Left hindlimb (tissue), 1 donor: ENCODE measurements at regions not wholly inside any gene's neighbourhood (a gene's known extent, or its start where the extent isn't known, plus 50 kb on each side); places are given as distances from the start of the nearest gene placed in this dataset.
"Not testable (repeated sequence)": the region's sequence is repeated elsewhere in the genome, so short reads cannot be mapped to it uniquely, and the experiment has no call there.

Experiments used
- DNase-seq: peaks from one replicate; pipeline ENCODE4 v3.0.0-alpha.2; 2018

DNA sequence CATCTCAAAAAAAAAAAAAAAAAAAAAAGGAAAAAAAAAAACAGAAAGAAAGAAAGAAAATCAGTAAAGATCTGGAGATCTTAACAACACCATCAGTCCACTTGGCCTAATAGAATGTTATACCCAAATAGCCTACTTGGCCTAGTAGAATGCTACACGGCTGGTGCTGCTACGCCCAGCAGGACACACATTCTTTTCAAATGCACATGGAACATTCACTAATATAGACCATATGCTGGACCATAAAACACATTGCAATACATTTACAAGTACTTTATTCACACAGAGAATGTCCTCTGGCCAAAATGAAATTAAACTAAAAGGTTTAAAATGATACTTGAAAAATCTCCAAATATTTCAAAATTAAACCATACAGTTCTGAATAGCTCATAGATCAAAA lies 80.0 kb upstream of the TNFAIP3 start:
- DNase-seq: no peak

DNA sequence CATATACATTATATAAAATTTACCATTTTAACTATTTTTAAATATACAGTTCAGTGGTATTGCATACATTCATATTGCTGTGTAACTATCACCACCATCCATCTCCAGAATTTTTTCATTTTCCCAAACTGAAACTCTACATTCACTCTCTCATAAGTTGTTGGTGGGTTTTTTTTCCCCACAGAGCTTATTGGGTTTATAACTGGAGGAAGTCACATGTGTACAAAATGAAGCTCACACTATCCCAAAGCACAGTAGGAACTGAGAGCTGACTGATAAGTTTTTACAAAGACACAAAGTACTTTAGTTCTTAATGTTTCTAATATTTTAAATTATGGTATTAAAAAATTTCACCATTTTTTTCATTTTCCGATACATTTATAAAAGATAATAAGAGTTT lies 78.8 kb upstream of the TNFAIP3 start:
- no peak for DNase-seq

DNA sequence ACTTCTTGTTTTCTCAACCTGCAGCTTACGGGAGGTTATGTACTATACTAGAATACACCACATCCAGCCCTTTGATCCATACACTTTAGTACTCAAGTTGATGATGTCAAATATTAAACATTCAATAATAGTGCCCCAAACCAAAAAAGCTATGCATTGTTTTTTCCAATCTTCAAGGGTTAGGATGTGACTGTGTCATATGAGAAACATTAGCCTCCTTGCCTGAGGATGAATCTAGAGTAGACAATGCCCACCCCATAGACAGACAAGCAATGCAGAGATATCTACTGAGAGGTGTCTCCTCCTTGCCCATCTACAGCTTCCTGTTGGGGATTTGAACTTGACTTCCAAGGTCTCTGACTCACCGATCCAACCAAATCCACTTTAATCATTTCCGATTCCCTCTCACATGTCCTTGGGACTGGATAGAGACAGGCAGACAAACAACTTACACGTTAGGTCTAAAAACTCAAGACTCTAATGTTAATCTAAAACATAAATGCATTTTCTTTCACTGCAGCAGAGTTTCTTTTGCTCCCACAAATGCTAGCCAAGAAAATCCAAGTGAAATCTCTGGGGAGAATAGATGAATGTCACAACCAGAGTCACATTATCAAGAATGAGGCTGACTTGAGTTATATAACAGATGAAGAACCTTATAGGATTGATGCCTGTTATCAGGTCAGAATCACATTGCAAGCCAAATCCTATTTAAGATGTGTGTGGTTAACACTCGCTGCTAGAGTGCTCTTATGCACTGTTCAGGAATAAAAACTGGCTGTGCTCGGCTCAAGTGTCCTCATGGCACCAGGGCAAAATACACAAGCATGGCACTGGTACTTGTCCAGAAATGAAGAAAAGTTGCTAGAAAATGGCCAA lies 75.5 kb upstream of the TNFAIP3 start:
- DNase-seq: no peak

DNA sequence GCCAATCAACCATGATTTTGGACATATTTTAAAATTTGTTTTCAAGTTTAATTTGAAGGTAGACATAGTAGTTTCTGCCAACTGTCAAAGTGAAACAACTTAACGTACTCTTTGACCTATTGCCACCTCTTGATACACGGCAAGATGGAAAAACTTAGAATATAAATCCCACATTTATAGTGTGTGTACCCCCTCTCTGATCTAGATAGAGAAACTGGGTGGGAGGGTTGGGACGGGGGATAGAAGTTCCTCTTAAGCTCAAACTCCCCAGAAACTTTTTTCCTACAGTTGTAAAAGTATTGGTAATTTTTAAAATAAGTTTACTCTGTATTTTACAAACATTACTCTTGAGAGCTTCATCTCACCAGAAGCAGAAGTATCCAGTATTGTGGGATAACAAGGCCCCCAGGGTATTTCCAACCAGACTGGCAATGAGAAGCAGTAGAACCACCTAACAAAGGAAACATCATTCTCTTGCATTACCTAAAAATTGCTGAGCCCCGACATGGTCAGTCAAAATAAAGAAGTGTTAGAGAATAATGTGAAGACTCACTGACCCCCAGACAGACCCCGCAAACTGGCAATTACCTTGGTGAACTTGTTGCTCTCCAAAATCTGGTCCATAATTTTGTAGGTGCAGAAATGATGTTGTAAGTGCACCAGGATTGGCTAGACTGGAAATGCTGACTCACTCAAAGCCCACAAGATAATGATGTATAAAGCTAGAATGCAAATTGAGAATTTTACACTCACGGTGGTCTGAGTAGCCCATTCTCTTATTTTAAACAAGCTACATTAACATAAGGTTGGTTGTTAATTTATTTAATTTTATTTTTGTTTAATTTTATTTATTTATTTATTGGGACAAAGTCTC lies 74.7 kb upstream of the TNFAIP3 start:
- no peak for DNase-seq

DNA sequence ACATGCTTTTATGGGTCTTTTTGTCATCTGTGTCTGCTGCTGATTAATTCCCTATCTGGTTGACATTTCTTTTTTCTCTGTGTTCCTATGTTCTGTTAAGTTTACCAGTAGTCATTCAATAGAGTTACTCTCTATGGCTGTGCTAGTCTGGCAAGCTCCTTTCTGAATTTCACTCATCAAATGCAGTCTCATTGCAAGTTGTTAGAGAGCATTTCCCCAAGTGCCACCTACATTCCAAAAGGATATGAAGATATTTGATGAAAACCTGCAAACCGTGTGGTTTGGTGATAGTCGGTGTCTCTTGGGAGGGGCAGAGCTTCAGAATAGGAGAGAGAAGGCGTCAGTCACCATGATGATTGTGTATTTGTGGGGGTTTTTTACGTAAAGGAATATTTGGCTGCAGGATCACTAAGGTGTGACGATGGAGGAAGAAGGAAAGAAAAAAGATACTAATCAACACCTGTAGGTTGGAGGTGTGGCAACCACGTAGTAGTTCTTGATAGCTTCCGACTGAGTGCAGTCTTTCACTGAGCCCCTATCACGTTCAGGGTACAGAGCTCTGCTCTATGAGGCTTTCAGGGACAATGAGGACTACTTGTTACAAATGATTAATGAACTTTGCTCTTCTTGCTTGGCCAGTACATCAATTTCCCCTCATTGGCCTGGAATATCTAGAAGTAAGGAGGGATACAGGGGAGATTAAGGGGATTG lies 73.1 kb upstream of the TNFAIP3 start:
- DNase-seq: no peak

DNA sequence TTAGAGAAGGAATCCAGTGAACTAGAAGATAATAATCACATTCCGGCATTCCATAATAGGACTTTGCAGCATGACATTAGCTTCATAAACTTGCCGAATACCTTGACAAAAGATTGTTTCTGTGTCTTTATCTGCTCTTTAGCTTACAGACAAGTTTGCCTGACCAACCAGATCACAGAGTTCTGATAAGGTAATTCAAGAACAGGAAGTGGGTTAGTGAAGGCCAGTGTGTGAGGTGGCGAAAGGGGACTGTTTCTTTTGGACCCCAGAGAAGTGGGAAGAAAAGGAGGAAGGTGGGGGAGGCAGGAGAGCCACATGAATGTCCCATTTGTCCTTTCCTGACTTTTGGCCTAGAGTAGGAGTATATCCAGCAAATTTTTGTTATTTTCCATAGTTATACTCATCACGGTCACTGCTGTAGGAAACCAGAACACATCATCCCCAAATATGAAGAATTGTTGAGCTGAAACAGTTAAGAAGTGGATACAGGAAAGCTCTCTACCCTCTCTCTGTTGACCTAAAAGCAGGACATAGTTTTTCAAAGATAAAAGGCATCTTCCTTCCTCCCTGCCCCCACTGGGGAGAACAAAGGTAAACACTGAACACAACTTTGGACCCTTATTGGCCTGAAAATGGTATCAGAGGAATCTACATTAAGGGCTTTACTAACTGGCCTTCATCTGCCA lies 72.4 kb upstream of the TNFAIP3 start:
- no peak for DNase-seq

DNA sequence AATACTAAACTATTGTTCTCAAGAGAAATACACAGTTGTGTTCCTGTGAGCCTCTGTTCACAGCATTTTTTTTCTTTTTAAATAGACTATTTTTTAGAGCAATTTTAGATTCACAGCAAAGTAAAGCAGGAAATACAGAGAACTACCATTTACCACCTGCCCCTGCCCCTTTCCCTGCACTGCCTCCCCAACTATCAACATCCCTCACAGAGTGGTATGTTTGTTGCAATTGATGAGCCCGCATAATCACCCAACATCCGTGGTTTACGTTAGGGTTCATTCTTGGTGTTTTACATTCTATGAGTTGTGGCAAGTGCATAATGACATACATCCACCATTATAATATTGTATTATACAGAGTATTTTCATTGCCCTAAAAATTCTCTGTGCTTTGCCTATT lies 71.6 kb upstream of the TNFAIP3 start:
- no peak for DNase-seq

DNA sequence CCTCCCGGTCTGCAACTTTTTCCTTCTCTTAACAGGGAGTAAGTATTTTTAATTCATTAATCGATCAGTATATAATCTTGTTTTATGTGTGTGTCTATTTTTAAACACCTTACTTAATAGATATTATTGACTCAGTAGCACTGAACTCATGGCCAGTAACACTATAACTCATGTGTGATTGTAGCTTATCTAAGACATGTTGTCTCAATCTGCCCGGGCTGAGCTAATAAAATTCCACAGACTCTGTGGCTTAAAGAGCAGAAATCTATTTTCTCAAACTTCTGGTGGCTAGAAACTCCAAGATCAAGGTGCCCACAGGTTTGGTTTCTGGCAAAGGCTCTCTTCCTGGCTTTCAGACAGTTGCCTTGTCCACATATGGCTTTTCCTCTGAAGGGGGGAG lies 68.8 kb upstream of the TNFAIP3 start:
- DNase-seq: no peak

DNA sequence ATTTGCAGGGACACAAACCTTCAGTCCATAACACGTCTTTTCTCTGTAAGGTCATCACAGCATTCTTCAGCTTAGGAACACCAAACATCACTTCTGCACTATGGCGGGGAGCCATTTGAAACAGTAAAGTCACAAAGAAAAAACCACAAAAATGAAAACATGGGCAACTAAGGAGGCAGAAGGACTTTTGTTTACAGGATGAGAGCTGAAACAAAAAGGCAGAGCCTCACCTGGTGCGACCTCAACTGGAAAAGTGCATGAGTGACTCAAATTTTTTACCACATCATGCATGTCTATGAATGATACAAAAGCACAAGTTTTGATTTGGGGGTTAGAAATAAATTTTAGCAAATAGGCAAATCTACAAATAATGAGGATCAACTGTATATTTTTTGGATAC lies 68.2 kb upstream of the TNFAIP3 start:
- DNase-seq: no peak

DNA sequence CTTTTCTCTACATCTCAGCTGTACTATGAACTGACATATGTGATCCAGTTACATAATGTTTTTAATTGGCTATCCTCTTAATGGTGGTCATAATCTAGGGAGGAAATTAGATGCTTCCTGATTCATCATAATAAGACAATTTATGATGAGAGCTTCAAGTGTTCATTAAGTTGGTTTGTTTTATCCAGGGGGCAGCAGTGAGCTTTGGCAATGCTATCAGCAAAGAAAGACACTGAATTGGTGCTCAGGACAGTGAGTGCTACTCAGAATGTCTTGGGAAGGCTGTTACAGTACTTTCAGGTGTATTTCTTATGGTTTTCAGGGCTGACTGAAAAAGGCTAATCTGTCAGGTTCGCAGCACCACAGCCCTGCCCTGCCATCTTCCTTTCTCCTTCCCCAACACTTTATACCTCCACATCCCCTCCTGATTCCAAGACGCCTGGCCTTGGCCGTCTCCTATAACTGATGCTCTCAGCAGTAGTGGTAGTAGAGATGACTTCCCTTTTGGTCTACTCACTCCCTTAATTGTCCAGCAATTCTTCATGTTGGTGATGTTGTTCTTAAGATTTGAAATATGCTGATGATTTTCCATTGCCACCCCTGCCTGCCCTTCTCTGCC lies 67.0 kb upstream of the TNFAIP3 start:
- no peak for DNase-seq

DNA sequence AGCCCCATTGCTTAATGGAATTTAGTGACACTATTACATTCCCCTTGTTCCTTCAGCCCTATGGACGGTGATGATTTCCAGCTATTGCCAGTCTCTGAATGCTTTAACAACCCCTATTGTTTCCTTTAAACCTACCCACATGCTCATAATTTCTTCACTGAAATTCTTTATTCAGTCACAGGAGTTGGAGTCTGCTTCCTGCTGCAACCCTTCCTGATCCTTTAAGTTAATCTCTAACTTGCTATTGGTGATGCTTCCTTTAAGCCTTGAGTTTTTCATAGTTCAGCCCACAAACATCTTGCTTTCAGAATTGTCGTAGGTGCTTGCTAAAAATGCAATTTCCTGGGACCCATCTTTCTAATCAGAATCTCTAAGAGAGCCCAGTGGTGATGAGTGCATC lies 66.3 kb upstream of the TNFAIP3 start:
- DNase-seq: no peak

DNA sequence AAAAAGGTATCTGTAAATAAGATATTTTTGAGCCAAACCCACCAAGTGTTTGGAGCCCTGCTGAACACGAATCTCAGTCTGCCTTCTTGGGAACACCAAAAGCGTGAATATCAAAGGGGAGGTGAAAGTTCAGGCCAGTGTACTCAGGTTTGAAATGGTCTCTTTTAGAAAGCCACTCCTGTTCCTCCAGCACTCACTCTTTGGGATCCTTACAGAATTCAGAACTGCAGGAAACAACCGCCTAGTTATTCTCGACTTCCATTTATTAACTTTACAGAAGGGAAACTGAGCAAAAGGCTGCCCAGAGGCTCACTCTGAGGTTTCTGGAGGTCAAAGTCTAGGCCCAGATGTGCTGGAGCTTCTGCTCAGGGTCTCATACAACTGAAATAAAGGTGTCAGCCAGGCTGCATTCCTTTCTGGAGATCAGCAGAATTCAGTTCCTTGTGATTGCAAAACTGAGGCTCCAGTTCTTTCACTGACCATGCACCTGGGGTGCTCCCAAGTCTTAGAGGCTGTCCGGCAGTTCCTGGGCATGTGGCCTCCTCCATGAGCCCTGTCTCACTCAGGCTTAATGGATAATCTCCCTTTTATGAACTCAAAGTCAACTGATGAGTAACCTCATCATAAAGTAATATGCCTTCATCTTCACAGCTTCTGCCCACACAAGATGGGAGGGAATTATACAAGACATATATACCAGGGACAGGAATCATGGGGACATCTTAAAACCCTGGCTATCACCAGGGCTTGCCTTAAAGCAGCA lies 65.5 kb upstream of the TNFAIP3 start:
- no peak for DNase-seq

DNA sequence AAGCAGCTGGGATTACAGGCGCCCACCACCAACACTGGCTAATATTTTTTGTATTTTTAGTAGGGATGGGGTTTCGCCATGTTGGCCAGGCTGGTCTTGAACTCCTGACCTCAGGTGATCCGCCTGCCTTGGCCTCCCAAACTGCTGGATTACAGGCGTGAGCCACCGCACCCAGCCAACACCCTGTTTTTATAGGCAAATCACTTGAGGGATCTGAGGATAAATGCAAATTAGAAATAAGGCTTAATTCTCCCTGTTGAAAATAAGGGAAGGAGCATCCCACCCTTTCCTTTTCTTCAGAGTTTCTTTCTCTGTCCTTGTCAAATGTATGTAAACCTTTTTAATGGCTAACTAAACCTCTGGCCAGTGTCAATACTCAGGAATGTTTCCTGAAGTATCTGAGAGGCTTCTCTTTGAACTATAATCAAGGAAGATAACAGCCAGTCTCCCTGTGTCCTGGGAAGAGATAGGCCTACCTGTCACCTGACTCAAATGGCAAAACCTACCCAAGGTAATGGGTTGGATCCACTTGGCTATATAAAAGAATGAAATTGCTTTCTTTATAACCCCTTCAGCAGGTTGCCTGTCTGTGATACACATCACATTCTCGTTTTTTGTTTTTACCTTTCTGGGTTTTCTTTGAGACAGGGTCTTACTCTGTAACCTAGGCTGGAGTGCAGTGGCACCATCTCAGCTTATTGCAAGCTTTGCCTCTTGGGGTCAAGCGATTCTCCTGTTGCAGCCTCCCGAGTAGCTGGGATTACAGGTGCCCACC lies 64.5 kb upstream of the TNFAIP3 start:
- no peak for DNase-seq

DNA sequence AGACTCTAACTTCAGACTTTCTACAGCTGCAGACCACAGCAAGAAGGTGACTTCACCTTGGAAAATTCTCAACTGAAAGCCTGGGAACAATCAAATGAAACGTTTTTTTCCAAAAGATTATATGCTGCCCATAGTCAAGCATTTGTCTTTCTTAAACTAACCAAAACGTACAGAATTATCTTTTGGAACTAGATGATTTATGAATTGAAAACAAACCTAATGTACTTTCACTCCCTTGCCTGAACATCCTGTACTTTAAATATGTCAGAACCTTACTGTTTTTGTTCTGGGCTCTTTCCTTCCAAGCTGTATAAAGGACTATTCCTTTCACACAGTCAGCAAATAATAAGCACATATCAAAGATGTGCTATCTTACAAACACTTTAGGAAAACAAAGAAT lies 62.4 kb upstream of the TNFAIP3 start:
- no peak for DNase-seq

DNA sequence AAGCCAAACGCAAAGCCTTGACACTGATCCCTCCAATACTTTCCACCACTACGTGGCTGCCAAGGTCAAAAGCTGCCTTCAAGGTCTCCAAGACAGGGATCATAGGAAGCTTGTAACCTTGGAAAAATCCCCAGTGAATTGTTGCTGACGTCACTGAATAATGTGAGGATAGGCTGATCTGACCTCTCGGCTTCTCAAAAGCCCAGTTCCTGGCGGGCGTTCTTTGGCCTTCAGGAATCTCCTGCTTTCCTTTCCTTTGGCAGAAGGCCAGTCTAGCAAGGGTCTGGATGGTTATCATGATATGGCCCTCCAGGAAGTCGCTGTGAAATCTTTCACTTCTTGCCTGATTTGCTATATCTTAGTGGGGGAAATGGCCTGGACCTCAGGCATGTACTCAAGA lies 61.4 kb upstream of the TNFAIP3 start:
- DNase-seq: no peak

DNA sequence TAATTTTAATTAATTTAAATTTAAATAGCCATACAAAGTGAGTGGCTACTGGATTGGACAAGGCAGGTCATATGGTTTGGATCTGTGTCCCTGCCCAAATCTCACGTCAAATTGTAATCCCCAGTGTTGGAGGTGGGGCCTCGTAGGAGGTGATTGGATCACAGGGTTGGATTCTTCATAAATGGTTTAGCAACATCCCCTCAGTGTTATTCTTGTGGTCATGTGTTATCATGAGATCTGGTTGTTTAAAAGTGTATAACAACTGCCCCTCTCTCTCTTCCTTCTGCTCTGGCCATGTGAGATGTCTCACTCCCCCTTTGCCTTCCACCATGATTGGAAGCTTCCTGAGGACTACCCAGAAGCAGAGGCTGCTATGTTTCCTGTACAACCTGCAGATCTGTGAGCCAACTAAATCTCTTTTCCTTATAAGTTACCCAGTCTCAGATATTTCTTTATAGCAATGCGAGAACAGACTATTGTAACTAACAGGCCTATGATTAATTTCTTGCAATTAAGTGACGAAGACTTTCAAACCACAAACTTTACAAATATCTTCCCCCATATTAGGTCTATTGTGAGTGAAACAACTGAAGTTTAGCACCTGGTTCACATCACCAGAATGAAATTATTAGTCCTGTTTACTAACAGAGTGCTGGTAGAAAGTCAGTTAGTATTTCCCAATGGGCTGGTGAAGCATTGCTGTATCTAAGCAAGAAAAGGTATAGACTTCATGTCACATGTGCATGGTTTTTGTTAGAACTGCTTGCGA lies 60.0 kb upstream of the TNFAIP3 start:
- DNase-seq: no peak

DNA sequence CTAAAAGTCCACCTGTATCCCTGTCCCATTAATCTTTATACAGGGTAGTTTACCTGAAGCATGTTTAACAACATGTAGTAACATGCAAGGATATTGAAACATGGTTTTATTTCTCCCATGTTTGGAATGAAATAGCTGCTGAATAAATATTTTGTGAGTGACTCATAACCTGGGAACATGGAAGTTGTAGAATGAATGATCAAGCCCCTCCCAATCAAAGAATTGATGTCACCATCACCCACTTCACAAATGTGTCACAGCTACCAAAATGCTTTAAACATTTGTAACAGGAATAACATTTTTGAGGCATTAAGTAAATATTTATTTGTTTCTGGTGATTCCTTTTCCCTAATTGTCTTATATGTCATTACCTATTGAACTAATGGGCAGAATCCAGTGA lies 58.9 kb upstream of the TNFAIP3 start:
- DNase-seq: no peak

DNA sequence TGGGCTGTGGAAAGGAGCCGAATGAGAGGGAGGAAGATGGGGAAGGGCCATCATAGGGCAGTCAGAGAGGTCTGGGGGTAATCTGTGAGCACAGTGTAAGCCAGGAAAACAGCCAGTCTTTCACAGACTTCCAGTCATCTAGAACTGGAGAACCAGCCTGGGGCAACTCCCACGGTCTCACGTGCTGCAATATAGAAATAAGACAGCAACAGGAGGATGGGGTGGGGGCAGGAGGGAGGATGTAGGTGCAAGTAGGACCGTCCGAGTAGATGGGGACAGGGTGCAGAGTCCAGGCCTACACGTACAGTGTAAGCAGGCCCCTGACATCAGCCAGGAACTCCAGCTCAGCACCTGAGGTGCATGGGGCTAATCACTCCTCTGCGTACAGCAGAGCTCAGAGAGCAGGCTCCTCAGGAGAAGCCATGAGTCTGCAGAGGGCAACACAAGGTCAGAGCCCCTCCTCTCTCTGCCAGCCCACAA lies 58.2 kb upstream of the TNFAIP3 start:
- no peak for DNase-seq

DNA sequence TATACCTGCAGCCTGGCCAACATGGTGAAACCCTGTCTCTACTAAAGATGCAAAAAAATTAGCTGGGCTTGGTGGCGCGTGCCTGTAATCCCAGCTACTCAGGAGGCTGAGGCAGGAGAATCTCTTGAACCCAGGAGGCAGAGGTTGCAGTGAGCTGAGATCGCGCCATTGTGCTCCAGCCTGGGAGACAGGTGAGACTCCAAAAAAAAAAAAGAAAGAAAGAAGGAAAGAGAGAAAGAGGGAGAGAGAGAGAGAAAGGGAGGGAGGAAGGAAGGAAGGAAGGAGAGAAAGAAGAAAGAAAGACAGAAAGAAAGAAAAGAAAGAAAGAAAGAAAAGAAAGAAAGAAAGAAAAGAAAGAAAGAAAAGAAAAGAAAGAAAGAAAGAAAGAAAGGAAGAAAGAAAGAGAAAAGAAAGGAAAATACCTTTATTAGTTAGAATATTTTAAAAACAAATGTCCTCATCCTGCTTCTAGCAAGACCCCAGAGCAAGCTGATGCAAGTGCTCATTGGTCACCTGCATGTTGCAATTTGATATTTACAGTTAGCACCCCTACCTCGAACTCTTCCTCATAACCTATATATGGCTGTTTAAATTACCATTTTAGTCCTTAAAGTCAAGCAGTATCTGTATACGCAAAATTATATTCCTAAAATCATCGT lies 57.0 kb upstream of the TNFAIP3 start:
- not testable (repeated sequence) for DNase-seq
